Keratinocyte (primary cell): ENCODE measurements at regions not wholly inside any gene's neighbourhood (a gene's known extent, or its start where the extent isn't known, plus 50 kb on each side); places are given as distances from the start of the nearest gene placed in this dataset.

Experiments
- DNase-seq: peaks from one replicate; pipeline ENCODE4 v3.0.0-alpha.2; 2011; ENCODE audit warnings: low read depth, missing footprints, low spot score
- FAIRE-seq: peaks from 2 replicates; lab custom pipeline; 2011; peaks lifted over from hg19 to GRCh38; lab: Jason Lieb, UNC
- H2AFZ ChIP-seq: 2 replicates; pipeline ENCODE4 v1.6.0; 2012; ENCODE audit warnings: low read length, control low read depth, inconsistent platforms; ENCODE audit not compliant: control insufficient read depth
- H3K27ac ChIP-seq: 2 replicates; pipeline ENCODE4 v1.5.1; 2011; ENCODE audit warnings: low read length; ENCODE audit not compliant: control insufficient read depth, insufficient read depth
- H3K27me3 ChIP-seq: 3 replicates; pipeline ENCODE4 v1.6.0; 2011; ENCODE audit warnings: low read length; ENCODE audit not compliant: control insufficient read depth, insufficient read depth; ENCODE audit errors: extremely low read depth
- H3K36me3 ChIP-seq, 2 experiments: 2 replicates in 1 of 2; 3 replicates in 1 of 2; pipeline ENCODE4 v1.5.1; 2011; ENCODE audit warnings: low read length in 2 of 2, mild to moderate bottlenecking in 1 of 2; ENCODE audit not compliant: control insufficient read depth in 2 of 2, insufficient read depth in 2 of 2; ENCODE audit errors: extremely low read depth in 1 of 2
- H3K4me1 ChIP-seq: 3 replicates; pipeline ENCODE4 v1.5.1; 2011; ENCODE audit warnings: low read length; ENCODE audit not compliant: control insufficient read depth, insufficient read depth; ENCODE audit errors: extremely low read depth
- H3K4me2 ChIP-seq: 3 replicates; pipeline ENCODE4 v1.6.0; 2011; ENCODE audit warnings: low read depth, low read length; ENCODE audit not compliant: control insufficient read depth, insufficient read depth; ENCODE audit errors: extremely low read depth
- H3K4me3 ChIP-seq, 3 experiments: fragments of 200-600 bp in 1 of 3; sonication (generic) in 1 of 3; 2 replicates in 2 of 3; 3 replicates in 1 of 3; pipeline ENCODE4 v1.5.1; 2011 to 2016; ENCODE audit warnings: low read length in 3 of 3, mild to moderate bottlenecking in 3 of 3, control low read depth in 2 of 3, inconsistent platforms in 1 of 3, low read depth in 1 of 3, mixed read lengths in 1 of 3, mixed run types in 1 of 3, moderate library complexity in 1 of 3; ENCODE audit not compliant: control insufficient read depth in 2 of 3, insufficient read depth in 2 of 3; ENCODE audit errors: extremely low read depth in 1 of 3
- H3K79me2 ChIP-seq: 2 replicates; pipeline ENCODE4 v1.6.0; 2012; ENCODE audit warnings: low read length; ENCODE audit not compliant: control insufficient read depth, insufficient read depth
- H3K9ac ChIP-seq: 3 replicates; pipeline ENCODE4 v1.6.0; 2011; ENCODE audit warnings: low read length; ENCODE audit not compliant: control insufficient read depth, insufficient read depth; ENCODE audit errors: extremely low read depth
- H3K9me1 ChIP-seq: 3 replicates; pipeline ENCODE4 v1.6.0; 2011; ENCODE audit warnings: low read length; ENCODE audit not compliant: control insufficient read depth, insufficient read depth; ENCODE audit errors: extremely low read depth
- H3K9me3 ChIP-seq: 2 replicates; pipeline ENCODE4 v1.5.1; 2012; ENCODE audit warnings: low read depth, low read length; ENCODE audit not compliant: control insufficient read depth
- H4K20me1 ChIP-seq: 3 replicates; pipeline ENCODE4 v1.6.0; 2011; ENCODE audit warnings: low read length; ENCODE audit not compliant: control insufficient read depth, insufficient read depth; ENCODE audit errors: extremely low read depth
- EZH2 ChIP-seq: IDR thresholded peaks from one replicate; pipeline ENCODE4 v1.6.1; 2012; ENCODE audit warnings: inconsistent platforms, mild to moderate bottlenecking, low read length, moderate library complexity
- dilution Hi-C: fragments of 300-500 bp; cut with MboI; formaldehyde crosslinking; loops from one replicate; pipeline ENCODE4 v1.7.0; 2020; ENCODE audit warnings: low sequenced_read_pairs; ENCODE audit not compliant: extremely low pct_ligation_motif_present
- TF ChIP-seq, protein P1 (sequence below), 3 experiments: IDR thresholded peaks in 1 of 3; conservative IDR thresholded peaks in 1 of 3; optimal IDR thresholded peaks in 1 of 3; 2 replicates in 2 of 3; 3 replicates in 1 of 3; pipeline versions ENCODE3 to v1.5.1; 2011; ENCODE audit warnings: low read length in 3 of 3, mild to moderate bottlenecking in 3 of 3, moderate library complexity in 2 of 3, control low read depth in 1 of 3, inconsistent platforms in 1 of 3; ENCODE audit not compliant: insufficient read depth in 2 of 3; ENCODE audit errors: extremely low read depth in 1 of 3

DNA sequence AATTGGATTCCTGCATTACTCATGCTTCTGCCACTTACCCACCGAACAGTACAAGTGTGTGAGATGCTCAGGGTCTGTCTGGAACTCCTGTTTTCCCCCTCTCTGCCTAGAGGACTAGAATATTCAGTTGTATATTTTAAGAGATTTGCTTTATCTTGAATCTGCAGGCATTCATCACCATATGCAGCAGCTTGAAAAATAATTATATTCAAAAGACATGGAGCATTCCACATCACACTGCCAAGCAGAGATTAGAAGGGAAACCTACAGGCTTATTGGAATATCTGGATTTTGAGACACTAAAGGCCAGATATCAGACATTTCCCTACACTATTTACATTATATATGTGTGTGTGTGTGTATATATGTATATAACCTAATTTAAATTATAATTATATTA, 382.8 kb upstream of the POM121L12 start:
- Histone ChIP-seq H3K4me3 (no peak overlapping the region), H3K79me2 (no peaks in the 10 kb centered on the region), H3K36me3 (no peaks in the 10 kb centered on the region), H3K4me1 (no peaks in the 10 kb centered on the region), H3K4me2 (no peak overlapping the region), H3K9me3 (no peaks in the 10 kb centered on the region), H3K9ac (no peak overlapping the region), H3K9me1 (no peaks in the 10 kb centered on the region), H4K20me1 (no peaks in the 10 kb centered on the region), H2AFZ (no peak overlapping the region), H3K27ac (no peak overlapping the region), H3K27me3 (no peaks in the 10 kb centered on the region)
- no peak for DNase-seq
- TF ChIP-seq EZH2: no peak
- TF ChIP-seq, protein P1, sequence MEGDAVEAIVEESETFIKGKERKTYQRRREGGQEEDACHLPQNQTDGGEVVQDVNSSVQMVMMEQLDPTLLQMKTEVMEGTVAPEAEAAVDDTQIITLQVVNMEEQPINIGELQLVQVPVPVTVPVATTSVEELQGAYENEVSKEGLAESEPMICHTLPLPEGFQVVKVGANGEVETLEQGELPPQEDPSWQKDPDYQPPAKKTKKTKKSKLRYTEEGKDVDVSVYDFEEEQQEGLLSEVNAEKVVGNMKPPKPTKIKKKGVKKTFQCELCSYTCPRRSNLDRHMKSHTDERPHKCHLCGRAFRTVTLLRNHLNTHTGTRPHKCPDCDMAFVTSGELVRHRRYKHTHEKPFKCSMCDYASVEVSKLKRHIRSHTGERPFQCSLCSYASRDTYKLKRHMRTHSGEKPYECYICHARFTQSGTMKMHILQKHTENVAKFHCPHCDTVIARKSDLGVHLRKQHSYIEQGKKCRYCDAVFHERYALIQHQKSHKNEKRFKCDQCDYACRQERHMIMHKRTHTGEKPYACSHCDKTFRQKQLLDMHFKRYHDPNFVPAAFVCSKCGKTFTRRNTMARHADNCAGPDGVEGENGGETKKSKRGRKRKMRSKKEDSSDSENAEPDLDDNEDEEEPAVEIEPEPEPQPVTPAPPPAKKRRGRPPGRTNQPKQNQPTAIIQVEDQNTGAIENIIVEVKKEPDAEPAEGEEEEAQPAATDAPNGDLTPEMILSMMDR (optimal IDR thresholded peaks at IDR 0.05 in 1 of 3, IDR thresholded peaks at IDR 0.05 in 1 of 3, conservative IDR thresholded peaks at IDR 0.05 in 1 of 3; ENCODE audit: extremely low read depth in 1 of 3, insufficient read depth in 2 of 3, low read length in 3 of 3): no peak
- FAIRE-seq: no peak
- dilution Hi-C loops: no loop called here

DNA sequence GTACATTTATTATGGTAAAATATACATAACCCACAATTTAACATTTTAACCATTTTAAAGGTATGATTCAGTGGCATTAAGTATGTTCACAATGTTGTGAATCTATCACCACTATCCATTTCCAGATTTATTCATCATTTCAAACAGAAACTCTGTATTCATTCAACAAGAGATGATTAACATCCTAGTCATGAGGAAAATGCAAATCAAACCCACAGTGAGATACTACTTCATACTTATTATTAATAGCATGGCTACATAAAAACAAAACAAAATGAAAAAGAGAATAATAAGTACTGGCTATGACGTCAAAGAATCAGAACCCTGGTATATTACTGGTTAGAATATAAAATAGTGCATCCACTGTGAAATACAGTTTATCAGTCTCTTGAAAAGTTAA, 386.6 kb upstream of the POM121L12 start:
- Histone ChIP-seq H3K79me2 (no peaks in the 10 kb centered on the region), H3K9ac (no peak overlapping the region), H3K4me1 (no peaks in the 10 kb centered on the region), H3K9me3 (peaks cover 2% of the 10 kb centered on the region), H3K9me1 (no peaks in the 10 kb centered on the region), H3K4me2 (no peak overlapping the region), H3K27ac (no peak overlapping the region), H3K36me3 (no peaks in the 10 kb centered on the region), H3K4me3 (no peak overlapping the region), H2AFZ (no peak overlapping the region), H3K27me3 (no peaks in the 10 kb centered on the region), H4K20me1 (no peaks in the 10 kb centered on the region)
- dilution Hi-C loops: no loop called here
- DNase-seq: no peak
- TF ChIP-seq, protein P1 (optimal IDR thresholded peaks at IDR 0.05 in 1 of 3, IDR thresholded peaks at IDR 0.05 in 1 of 3, conservative IDR thresholded peaks at IDR 0.05 in 1 of 3; ENCODE audit: extremely low read depth in 1 of 3, insufficient read depth in 2 of 3, low read length in 3 of 3): no peak
- no peak for TF ChIP-seq EZH2
- FAIRE-seq: no peak
